ENCODE measurements at regions not wholly inside any gene's neighbourhood (a gene's known extent, or its start where the extent isn't known, plus 50 kb on each side); places are given as distances from the start of the nearest gene placed in this dataset.

GRCh38 chr11:80616070-80616800, 1175.4 kb upstream of the TENM4 start:
- DNase-seq (ENCODE audit: low spot score): no peak
- Histone ChIP-seq H3K4me3 (ENCODE audit: low read depth in 1 of 3, low read length in 3 of 3) (no peak overlapping the region), H3K27me3 (ENCODE audit: control insufficient read depth in 4 of 4, insufficient read depth in 4 of 4, low read length in 3 of 4) (no peaks in the 10 kb centered on the region), H3K4me1 (ENCODE audit: control insufficient read depth in 4 of 4, insufficient read depth in 4 of 4, low read length in 3 of 4) (no peaks in the 10 kb centered on the region), H3K36me3 (ENCODE audit: control insufficient read depth in 4 of 4, insufficient read depth in 3 of 4, low read depth in 1 of 4, low read length in 3 of 4) (no peaks in the 10 kb centered on the region), H3K9ac (ENCODE audit: low read depth in 1 of 2, low read length in 2 of 2) (no peak overlapping the region), H3K27ac (ENCODE audit: low read depth in 1 of 2, low read length in 2 of 2) (no peak overlapping the region), H3K9me3 (ENCODE audit: control insufficient read depth in 4 of 4, low read length in 3 of 4) (no peaks in the 10 kb centered on the region)
- 68% methylated on average over 4 of the region's 4 CpGs for WGBS
- TF ChIP-seq ZBTB33 (IDR thresholded peaks at IDR 0.05) (no peak), ATF3 (IDR thresholded peaks at IDR 0.05) (no peak), HNF4A (conservative IDR thresholded peaks at IDR 0.05) (no peak), JUND (IDR thresholded peaks at IDR 0.05) (no peak)

- Histone ChIP-seq H3K4me3 (ENCODE audit: low read depth in 1 of 3, low read length in 3 of 3) (no peak overlapping the region), H3K4me1 (ENCODE audit: control insufficient read depth in 4 of 4, insufficient read depth in 4 of 4, low read length in 3 of 4) (no peaks in the 10 kb centered on the region), H3K27me3 (ENCODE audit: control insufficient read depth in 4 of 4, insufficient read depth in 4 of 4, low read length in 3 of 4) (no peaks in the 10 kb centered on the region), H3K27ac (ENCODE audit: low read depth in 1 of 2, low read length in 2 of 2) (no peak overlapping the region), H3K36me3 (ENCODE audit: control insufficient read depth in 4 of 4, insufficient read depth in 3 of 4, low read depth in 1 of 4, low read length in 3 of 4) (no peaks in the 10 kb centered on the region), H3K9ac (ENCODE audit: low read depth in 1 of 2, low read length in 2 of 2) (no peak overlapping the region), H3K9me3 (ENCODE audit: control insufficient read depth in 4 of 4, low read length in 3 of 4) (no peaks in the 10 kb centered on the region)
- TF ChIP-seq RXRA (IDR thresholded peaks at IDR 0.05): no peak
- no peak for TF ChIP-seq JUND (IDR thresholded peaks at IDR 0.05)
- TF ChIP-seq EGR1 (IDR thresholded peaks at IDR 0.05; ENCODE audit: low read depth in 2 of 2): no peak
- no peak for TF ChIP-seq ATF3 (IDR thresholded peaks at IDR 0.05)
- TF ChIP-seq YY1 (IDR thresholded peaks at IDR 0.05): no peak
- no peak for TF ChIP-seq HNF4A (conservative IDR thresholded peaks at IDR 0.05)
- 48% methylated on average over 2 of the region's 2 CpGs for whole genome bisulfite sequencing
- DNase-seq (ENCODE audit: low spot score): no peak
These were observed 1172.8 kb upstream of the TENM4 start for GRCh38 chr11:80613655-80614054.

- H3K36me3 ChIP-seq (ENCODE audit: control insufficient read depth in 4 of 4, insufficient read depth in 3 of 4, low read depth in 1 of 4, low read length in 3 of 4): no peaks in the 10 kb centered on the region
These were observed 1169.7 kb upstream of the TENM4 start for GRCh38 chr11:80610516-80610915.

More at GRCh38 chr11:80610516-80610915, 1169.7 kb upstream of the TENM4 start:
- DNase-seq (ENCODE audit: low spot score): no peak
- H3K27me3 ChIP-seq (ENCODE audit: control insufficient read depth in 4 of 4, insufficient read depth in 4 of 4, low read length in 3 of 4): no peaks in the 10 kb centered on the region
- H3K4me3 ChIP-seq (ENCODE audit: low read depth in 1 of 3, low read length in 3 of 3): no peak overlapping the region
- H3K27ac ChIP-seq (ENCODE audit: low read depth in 1 of 2, low read length in 2 of 2): no peak overlapping the region
- no peaks in the 10 kb centered on the region for H3K9me3 ChIP-seq (ENCODE audit: control insufficient read depth in 4 of 4, low read length in 3 of 4)
- no peak for TF ChIP-seq YY1 (IDR thresholded peaks at IDR 0.05)
- no peak for TF ChIP-seq REST (IDR thresholded peaks at IDR 0.05)
- no peak for TF ChIP-seq NR2F2 (IDR thresholded peaks at IDR 0.05)
- TF ChIP-seq ATF3 (IDR thresholded peaks at IDR 0.05): no peak
- TF ChIP-seq HNF4G (IDR thresholded peaks at IDR 0.05): no peak
- TF ChIP-seq HNF4A (conservative IDR thresholded peaks at IDR 0.05): no peak
- no peak for TF ChIP-seq ZBTB33 (IDR thresholded peaks at IDR 0.05)
- no peak for TF ChIP-seq FOXA1 (IDR thresholded peaks at IDR 0.05)
- H3K4me1 ChIP-seq (ENCODE audit: control insufficient read depth in 4 of 4, insufficient read depth in 4 of 4, low read length in 3 of 4): no peaks in the 10 kb centered on the region
- H3K9ac ChIP-seq (ENCODE audit: low read depth in 1 of 2, low read length in 2 of 2): no peak overlapping the region
- WGBS: 85% methylated on average over 7 of the region's 7 CpGs

Data from liver (tissue), 7 donors.